ENCODE measurements at regions not wholly inside any gene's neighbourhood (a gene's known extent, or its start where the extent isn't known, plus 50 kb on each side); places are given as distances from the start of the nearest gene placed in this dataset.

DNA sequence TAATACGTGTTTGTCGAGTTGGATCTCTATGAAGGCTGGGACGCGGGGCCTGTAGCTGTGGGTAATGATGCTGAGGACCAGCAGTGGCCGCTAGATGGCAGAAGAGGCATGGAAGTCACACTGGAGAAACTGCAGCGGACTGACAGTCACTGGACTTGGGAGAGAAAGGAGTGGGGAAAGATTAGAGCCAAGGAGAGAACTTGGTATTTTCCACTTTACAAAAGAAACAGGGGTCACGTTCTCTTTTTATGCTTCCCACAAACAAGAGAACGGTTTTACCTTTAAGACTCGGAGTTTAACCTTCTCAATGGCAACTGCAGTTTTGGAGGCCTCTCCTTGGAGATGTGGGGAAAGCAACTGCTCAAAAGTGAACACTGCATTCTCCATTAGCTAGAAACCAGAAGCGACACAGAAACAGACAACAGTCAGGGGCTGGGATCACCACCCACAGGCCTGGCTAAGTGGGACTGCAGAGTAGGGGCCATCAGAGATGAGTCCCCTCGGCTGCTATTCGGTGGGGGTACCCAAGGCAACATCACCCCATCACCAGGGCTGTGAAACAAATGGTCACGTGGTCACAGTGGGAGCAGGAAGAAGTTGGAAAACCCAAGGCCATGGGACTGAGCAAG is 51.1 kb upstream of the EDEM3 start:
- TF ChIP-seq POLR2A (IDR thresholded peaks at IDR 0.05; ENCODE audit: low read depth, low read length) = no peak
- TF ChIP-seq POLR2AphosphoS5 (IDR thresholded peaks at IDR 0.05; ENCODE audit: low read depth, low read length) = no peak
- TF ChIP-seq TAF1 (IDR thresholded peaks at IDR 0.05; ENCODE audit: low read depth, low read length) = no peak
- no peak for TF ChIP-seq POU2F2 (IDR thresholded peaks at IDR 0.05; ENCODE audit: low read depth, low read length)
- TF ChIP-seq SPI1 (IDR thresholded peaks at IDR 0.05; ENCODE audit: low read depth, low read length) = no peak

All from GM12891 (cell line).